DOHH2 (cell line): ENCODE measurements at regions not wholly inside any gene's neighbourhood (a gene's known extent, or its start where the extent isn't known, plus 50 kb on each side); places are given as distances from the start of the nearest gene placed in this dataset.

Experiments used
- EZH2phosphoT487 ChIP-seq: fragments of 200-600 bp; sonication (generic); IDR thresholded peaks from 2 replicates; pipeline ENCODE4 v1.6.1; 2017; ENCODE audit warnings: borderline replicate concordance, mild to moderate bottlenecking, antibody characterized with exemption, low read length, moderate library complexity, mixed read lengths
- TF ChIP-seq, protein P1 (sequence below): fragments of 200-600 bp; sonication (generic); IDR thresholded peaks from one replicate; pipeline ENCODE4 v1.5.1; 2014; ENCODE audit warnings: antibody characterized with exemption, mild to moderate bottlenecking, low read depth, low read length; ENCODE audit not compliant: poor library complexity, severe bottlenecking

DNA sequence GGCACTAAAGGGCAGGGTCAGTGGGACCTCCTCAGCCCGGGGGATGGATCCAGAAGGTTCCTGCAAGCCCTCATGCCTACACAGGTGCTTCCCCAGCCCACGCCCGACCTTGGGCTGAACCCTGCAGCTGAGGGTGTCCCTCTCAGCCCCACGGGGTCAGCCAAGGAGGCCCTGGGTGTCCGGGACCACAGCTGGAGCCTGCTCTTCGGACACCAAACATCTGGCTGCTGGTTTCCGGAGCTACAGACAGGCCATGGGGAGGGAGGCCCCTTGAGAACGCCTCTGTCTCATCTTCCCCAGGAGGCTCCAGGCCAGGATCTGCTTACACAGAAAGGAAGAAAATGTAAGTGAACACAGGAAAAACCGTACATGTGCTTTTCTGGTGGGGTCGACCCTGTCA lies 355.7 kb downstream of the MN1 start:
- TF ChIP-seq, protein P1, sequence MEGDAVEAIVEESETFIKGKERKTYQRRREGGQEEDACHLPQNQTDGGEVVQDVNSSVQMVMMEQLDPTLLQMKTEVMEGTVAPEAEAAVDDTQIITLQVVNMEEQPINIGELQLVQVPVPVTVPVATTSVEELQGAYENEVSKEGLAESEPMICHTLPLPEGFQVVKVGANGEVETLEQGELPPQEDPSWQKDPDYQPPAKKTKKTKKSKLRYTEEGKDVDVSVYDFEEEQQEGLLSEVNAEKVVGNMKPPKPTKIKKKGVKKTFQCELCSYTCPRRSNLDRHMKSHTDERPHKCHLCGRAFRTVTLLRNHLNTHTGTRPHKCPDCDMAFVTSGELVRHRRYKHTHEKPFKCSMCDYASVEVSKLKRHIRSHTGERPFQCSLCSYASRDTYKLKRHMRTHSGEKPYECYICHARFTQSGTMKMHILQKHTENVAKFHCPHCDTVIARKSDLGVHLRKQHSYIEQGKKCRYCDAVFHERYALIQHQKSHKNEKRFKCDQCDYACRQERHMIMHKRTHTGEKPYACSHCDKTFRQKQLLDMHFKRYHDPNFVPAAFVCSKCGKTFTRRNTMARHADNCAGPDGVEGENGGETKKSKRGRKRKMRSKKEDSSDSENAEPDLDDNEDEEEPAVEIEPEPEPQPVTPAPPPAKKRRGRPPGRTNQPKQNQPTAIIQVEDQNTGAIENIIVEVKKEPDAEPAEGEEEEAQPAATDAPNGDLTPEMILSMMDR: no peak
- TF ChIP-seq EZH2phosphoT487: no peak
